OCI-LY7 (cell line): ENCODE measurements at regions not wholly inside any gene's neighbourhood (a gene's known extent, or its start where the extent isn't known, plus 50 kb on each side); places are given as distances from the start of the nearest gene placed in this dataset.

ENCODE experiments used
- BruUV-seq: library from RNA; stranded (reverse); fragments of 400-500 nt; replicated peaks from 2 replicates; lab custom pipeline; 2021; lab: Mats Ljungman, UMichigan
- CTCF ChIA-PET: fragments of 300-600 bp; sonication (Branson Sonifier 250); formaldehyde crosslinking; loops from one replicate; lab custom pipeline; 2022; ENCODE audit warnings: antibody characterized with exemption; ENCODE audit not compliant: unreplicated experiment; lab: Charles Lee
- POLR2A ChIA-PET: fragments of 300-600 bp; sonication (Branson Sonifier 250); formaldehyde crosslinking; loops from one replicate; lab custom pipeline; 2022; ENCODE audit warnings: antibody characterized with exemption; lab: Charles Lee
- DNase-seq: peaks from one replicate; pipeline ENCODE4 v3.0.0-alpha.2; 2015; ENCODE audit warnings: low spot score
- H2AFZ ChIP-seq: fragments of 200-600 bp; sonication (generic), shearing (Covaris generic); 2 replicates; pipeline ENCODE4 v1.6.1; 2014; ENCODE audit warnings: mild to moderate bottlenecking, antibody characterized with exemption, low read length, moderate library complexity
- H3K27ac ChIP-seq: fragments of 200-600 bp; sonication (generic); 2 replicates; pipeline ENCODE4 v1.5.1; 2014; ENCODE audit warnings: mixed run types, low read depth, mild to moderate bottlenecking, moderate library complexity, low read length, inconsistent platforms; ENCODE audit not compliant: poor library complexity, severe bottlenecking
- H3K36me3 ChIP-seq: fragments of 200-600 bp; sonication (generic); 2 replicates; pipeline ENCODE4 v1.6.1; 2014; ENCODE audit warnings: mild to moderate bottlenecking, antibody characterized with exemption, low read length, moderate library complexity, mixed read lengths; ENCODE audit not compliant: insufficient read depth
- H3K4me1 ChIP-seq: fragments of 200-600 bp; sonication (generic); 2 replicates; pipeline ENCODE4 v1.5.1; 2014; ENCODE audit warnings: mild to moderate bottlenecking, low read length; ENCODE audit not compliant: insufficient read depth, poor library complexity, severe bottlenecking
- H3K4me2 ChIP-seq: fragments of 200-600 bp; sonication (generic); 2 replicates; pipeline ENCODE4 v1.6.1; 2014; ENCODE audit warnings: mild to moderate bottlenecking, low read length
- H3K4me3 ChIP-seq: fragments of 200-600 bp; sonication (generic); 2 replicates; pipeline ENCODE4 v1.5.1; 2014; ENCODE audit warnings: mild to moderate bottlenecking, low read depth, low read length; ENCODE audit not compliant: poor library complexity, severe bottlenecking
- H3K79me2 ChIP-seq: fragments of 200-600 bp; sonication (generic); 2 replicates; pipeline ENCODE4 v1.6.1; 2016; ENCODE audit warnings: low read depth, mild to moderate bottlenecking, low read length, moderate library complexity, mixed read lengths; ENCODE audit not compliant: insufficient read depth
- H3K9me2 ChIP-seq: fragments of 200-600 bp; sonication (generic); 2 replicates; pipeline ENCODE4 v1.6.1; 2016; ENCODE audit warnings: mild to moderate bottlenecking, low read length, mixed read lengths; ENCODE audit not compliant: insufficient read depth
- H3K9me3 ChIP-seq: fragments of 200-600 bp; sonication (generic); 2 replicates; pipeline ENCODE4 v1.6.1; 2014; ENCODE audit warnings: mild to moderate bottlenecking, mixed run types, low read length, mixed read lengths
- H4K20me1 ChIP-seq: fragments of 200-600 bp; sonication (generic); 2 replicates; pipeline ENCODE4 v1.6.1; 2014; ENCODE audit warnings: mild to moderate bottlenecking, antibody characterized with exemption, low read length, moderate library complexity, mixed read lengths; ENCODE audit not compliant: insufficient read depth
- EZH2phosphoT487 ChIP-seq: fragments of 200-600 bp; sonication (generic); IDR thresholded peaks from 2 replicates; pipeline ENCODE4 v1.6.1; 2018; ENCODE audit warnings: low read depth, borderline replicate concordance, mild to moderate bottlenecking, mixed run types, antibody characterized with exemption, low read length, moderate library complexity, mixed read lengths
- intact Hi-C: fragments of 100-400 bp; cut with micrococcal nuclease; formaldehyde crosslinking; loops from one replicate; pipeline ENCODE4 v1.10.0; 2022; ENCODE audit not compliant: unreplicated experiment
- TF ChIP-seq, protein P1 (sequence below): fragments of 200-600 bp; sonication (generic); conservative IDR thresholded peaks from 2 replicates; pipeline ENCODE4 v1.5.1; 2014; ENCODE audit warnings: mild to moderate bottlenecking, antibody characterized with exemption, low read length, moderate library complexity, mixed read lengths

DNA sequence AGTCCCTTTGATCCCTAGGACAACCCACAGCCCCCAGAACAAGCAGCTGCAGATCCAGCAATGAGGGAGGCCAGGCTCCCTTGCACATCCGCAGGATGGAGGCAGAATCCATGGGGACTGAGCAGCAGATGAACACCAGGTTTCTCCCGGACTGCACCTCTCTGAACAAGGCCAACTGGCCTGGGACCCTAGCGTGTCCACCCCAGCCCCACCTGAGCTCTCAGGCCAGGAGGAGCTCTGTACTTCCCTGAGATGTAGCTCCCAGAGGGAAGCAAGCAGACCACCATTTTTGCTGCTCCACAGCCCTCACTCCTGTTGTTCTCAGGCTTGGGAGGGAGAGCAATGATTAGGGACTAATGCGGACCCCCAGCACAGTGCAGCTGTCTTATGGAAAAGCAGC, 1195.8 kb downstream of the PCDH18 start:
- Histone ChIP-seq H3K79me2 (no peaks in the 10 kb centered on the region), H3K4me2 (no peak overlapping the region), H3K4me1 (no peaks in the 10 kb centered on the region), H3K36me3 (no peaks in the 10 kb centered on the region), H3K4me3 (no peak overlapping the region), H2AFZ (no peak overlapping the region), H4K20me1 (no peaks in the 10 kb centered on the region), H3K9me2 (no peaks in the 10 kb centered on the region), H3K27ac (no peak overlapping the region), H3K9me3 (no peaks in the 10 kb centered on the region)
- no TSS peak for BruUV-seq
- DNase-seq = no peak
- intact Hi-C loops = no loop called here
- ChIA-PET POLR2A (no interaction called here), CTCF (no interaction called here)
- no peak for TF ChIP-seq EZH2phosphoT487
- TF ChIP-seq, protein P1, sequence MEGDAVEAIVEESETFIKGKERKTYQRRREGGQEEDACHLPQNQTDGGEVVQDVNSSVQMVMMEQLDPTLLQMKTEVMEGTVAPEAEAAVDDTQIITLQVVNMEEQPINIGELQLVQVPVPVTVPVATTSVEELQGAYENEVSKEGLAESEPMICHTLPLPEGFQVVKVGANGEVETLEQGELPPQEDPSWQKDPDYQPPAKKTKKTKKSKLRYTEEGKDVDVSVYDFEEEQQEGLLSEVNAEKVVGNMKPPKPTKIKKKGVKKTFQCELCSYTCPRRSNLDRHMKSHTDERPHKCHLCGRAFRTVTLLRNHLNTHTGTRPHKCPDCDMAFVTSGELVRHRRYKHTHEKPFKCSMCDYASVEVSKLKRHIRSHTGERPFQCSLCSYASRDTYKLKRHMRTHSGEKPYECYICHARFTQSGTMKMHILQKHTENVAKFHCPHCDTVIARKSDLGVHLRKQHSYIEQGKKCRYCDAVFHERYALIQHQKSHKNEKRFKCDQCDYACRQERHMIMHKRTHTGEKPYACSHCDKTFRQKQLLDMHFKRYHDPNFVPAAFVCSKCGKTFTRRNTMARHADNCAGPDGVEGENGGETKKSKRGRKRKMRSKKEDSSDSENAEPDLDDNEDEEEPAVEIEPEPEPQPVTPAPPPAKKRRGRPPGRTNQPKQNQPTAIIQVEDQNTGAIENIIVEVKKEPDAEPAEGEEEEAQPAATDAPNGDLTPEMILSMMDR = no peak

DNA sequence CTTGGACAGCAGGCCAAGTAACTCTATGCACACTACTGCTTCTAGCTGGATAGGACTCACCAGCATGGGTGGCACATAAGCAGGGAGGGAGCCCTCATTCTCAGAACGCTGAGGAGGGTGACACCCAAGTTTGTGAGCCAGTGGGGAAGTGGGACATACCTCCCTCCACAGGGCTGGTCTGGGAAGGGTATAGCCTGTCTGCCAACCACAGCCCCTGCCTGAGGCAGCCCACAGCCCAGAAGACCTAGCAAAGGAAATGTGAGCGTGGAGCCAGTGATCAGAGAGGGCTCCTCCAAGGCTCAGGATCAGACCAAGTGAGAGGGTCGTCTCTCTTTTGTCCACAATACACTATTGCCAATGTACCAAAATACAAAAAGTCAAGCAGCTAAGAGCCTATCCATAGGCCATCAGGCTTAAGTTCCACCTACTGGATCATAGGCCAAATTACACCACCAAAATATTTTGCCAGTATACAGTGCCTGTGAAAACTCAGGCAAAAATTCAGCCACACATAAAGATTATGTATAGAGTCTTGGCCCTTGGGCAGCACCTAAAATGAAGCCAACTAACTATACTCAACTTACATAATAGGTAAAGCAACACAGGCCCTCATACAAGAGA, 1203.1 kb downstream of the PCDH18 start:
- Histone ChIP-seq H4K20me1 (no peaks in the 10 kb centered on the region), H3K4me1 (no peaks in the 10 kb centered on the region), H3K36me3 (no peaks in the 10 kb centered on the region), H3K27ac (no peak overlapping the region), H3K9me3 (no peaks in the 10 kb centered on the region), H3K79me2 (no peaks in the 10 kb centered on the region), H3K9me2 (no peaks in the 10 kb centered on the region), H3K4me2 (no peak overlapping the region), H2AFZ (no peak overlapping the region), H3K4me3 (no peak overlapping the region)
- POLR2A ChIA-PET = no interaction called here
- BruUV-seq = no TSS peak
- no peak for TF ChIP-seq EZH2phosphoT487
- TF ChIP-seq, protein P1 = no peak
- intact Hi-C loops = no loop called here
- no peak for DNase-seq
- CTCF ChIA-PET = no interaction called here

DNA sequence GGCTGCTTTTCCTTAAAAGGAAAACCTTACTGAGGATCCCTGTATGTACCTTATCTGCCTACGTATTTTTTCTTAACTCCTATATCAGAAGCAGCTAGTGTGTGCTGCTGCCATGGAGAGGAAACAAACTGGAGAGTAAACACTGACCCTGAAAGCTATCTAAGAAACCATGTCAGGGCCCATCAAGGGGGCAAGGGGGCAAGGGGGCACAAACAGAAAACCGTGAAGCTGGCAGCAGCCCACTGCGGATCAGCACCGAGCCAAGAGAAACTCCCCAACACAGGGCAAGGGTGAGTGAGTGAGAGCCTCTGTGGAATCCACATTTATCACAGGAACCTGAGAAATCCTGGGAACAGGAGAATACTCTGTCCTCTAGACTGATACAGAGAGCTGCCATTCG, 1204.2 kb downstream of the PCDH18 start:
- Histone ChIP-seq H3K36me3 (no peaks in the 10 kb centered on the region), H3K9me2 (no peaks in the 10 kb centered on the region), H2AFZ (no peak overlapping the region), H3K4me2 (no peak overlapping the region), H3K79me2 (no peaks in the 10 kb centered on the region), H3K9me3 (no peaks in the 10 kb centered on the region), H4K20me1 (no peaks in the 10 kb centered on the region), H3K4me3 (no peak overlapping the region), H3K4me1 (no peaks in the 10 kb centered on the region), H3K27ac (no peak overlapping the region)
- intact Hi-C loops = no loop called here
- ChIA-PET POLR2A (no interaction called here), CTCF (no interaction called here)
- no peak for TF ChIP-seq EZH2phosphoT487
- TF ChIP-seq, protein P1 = no peak
- no peak for DNase-seq
- no TSS peak for BruUV-seq
